ENCODE measurements at regions not wholly inside any gene's neighbourhood (a gene's known extent, or its start where the extent isn't known, plus 50 kb on each side); places are given as distances from the start of the nearest gene placed in this dataset.

DNA sequence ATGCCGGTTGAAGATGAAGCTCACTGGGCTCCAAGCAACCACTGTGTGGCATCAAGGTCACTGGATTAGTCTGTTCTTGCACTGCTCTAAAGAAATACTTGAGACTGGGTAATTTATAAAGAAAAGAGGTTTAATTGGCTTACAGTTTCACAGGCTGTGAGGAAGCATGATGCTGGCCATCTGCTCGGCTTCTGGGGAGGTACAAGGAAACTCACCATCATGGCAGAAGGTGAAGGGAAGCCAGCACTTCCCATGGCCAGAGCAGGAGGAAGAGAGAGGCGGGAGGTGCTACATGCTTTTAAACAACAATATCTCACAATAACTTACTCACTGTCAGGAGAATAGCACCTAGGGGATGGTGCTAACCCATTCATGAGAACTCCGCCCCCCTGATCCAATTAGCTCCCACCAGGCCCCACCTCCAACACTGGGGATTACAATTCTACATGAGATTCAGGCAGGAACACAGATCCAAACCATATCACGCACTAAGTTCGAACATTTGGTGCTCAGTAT, 109.7 kb upstream of the MGAT5 start:
- Histone ChIP-seq H3K36me3 (ENCODE audit: control insufficient read depth, insufficient read depth, low read length) (peaks cover 5% of the 10 kb centered on the region), H3K4me3 (replicated peaks; ENCODE audit: low read depth, low read length) (no peak overlapping the region), H3K27me3 (replicated peaks; ENCODE audit: control insufficient read depth, insufficient read depth, low read length) (no peaks in the 10 kb centered on the region)
- TF ChIP-seq, protein P1, sequence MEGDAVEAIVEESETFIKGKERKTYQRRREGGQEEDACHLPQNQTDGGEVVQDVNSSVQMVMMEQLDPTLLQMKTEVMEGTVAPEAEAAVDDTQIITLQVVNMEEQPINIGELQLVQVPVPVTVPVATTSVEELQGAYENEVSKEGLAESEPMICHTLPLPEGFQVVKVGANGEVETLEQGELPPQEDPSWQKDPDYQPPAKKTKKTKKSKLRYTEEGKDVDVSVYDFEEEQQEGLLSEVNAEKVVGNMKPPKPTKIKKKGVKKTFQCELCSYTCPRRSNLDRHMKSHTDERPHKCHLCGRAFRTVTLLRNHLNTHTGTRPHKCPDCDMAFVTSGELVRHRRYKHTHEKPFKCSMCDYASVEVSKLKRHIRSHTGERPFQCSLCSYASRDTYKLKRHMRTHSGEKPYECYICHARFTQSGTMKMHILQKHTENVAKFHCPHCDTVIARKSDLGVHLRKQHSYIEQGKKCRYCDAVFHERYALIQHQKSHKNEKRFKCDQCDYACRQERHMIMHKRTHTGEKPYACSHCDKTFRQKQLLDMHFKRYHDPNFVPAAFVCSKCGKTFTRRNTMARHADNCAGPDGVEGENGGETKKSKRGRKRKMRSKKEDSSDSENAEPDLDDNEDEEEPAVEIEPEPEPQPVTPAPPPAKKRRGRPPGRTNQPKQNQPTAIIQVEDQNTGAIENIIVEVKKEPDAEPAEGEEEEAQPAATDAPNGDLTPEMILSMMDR (IDR thresholded peaks at IDR 0.05; ENCODE audit: insufficient read depth, low read length, poor library complexity, severe bottlenecking), result no peak
- DNase-seq (ENCODE audit: extremely low read depth, insufficient read length), result no peak

DNA sequence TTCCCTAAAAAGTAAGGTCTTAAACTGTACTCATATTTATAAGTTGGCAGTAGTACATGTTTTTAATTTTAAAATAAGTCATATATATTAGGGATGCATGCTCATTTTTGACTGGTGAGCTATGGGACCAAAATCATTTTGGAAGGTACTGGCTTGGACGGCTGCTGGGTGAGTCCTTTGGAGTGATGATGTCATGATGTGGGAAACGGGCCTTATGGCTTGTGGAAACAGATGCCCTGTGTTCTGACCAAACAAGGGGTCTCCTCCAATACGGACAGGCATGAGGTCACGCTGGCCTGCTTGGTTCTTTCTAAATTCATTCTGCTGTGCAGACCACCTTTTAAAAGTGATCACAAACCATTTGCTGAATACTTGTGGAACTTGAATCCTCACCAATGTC, 109.2 kb upstream of the MGAT5 start:
- TF ChIP-seq, protein P1 (IDR thresholded peaks at IDR 0.05; ENCODE audit: insufficient read depth, low read length, poor library complexity, severe bottlenecking), result no peak

DNA sequence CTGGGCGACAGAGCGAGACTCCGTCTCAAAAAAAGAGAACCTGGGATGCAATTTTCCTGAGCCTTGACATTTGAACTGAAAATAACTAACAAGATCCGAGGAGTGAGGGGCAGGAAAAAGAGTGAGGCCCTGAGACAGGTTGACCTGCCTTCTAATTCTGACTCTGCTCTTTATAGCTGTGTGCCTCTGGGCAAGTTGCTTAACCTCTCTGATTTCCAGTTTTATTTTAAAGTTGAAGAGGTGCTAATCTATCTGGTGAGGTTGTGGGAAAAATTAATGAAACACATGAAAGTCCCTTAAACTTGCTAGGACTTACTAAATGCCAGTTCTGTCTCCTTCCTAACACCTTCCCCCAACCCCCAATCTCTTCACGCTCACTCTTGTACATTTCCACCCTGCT, 108.4 kb upstream of the MGAT5 start:
- DNase-seq (ENCODE audit: extremely low read depth, insufficient read length), result no peak
- Histone ChIP-seq H3K36me3 (ENCODE audit: control insufficient read depth, insufficient read depth, low read length) (peaks cover 2% of the 10 kb centered on the region; the same call in 1 of the 2 replicates), H3K27me3 (replicated peaks; ENCODE audit: control insufficient read depth, insufficient read depth, low read length) (no peaks in the 10 kb centered on the region), H3K4me3 (replicated peaks; ENCODE audit: low read depth, low read length) (no peak overlapping the region)
- TF ChIP-seq, protein P1 (IDR thresholded peaks at IDR 0.05; ENCODE audit: insufficient read depth, low read length, poor library complexity, severe bottlenecking), result no peak

More for the DNA sequence above, 109.2 kb upstream of the MGAT5 start:
- Histone ChIP-seq H3K4me3 (replicated peaks; ENCODE audit: low read depth, low read length) (no peak overlapping the region), H3K36me3 (ENCODE audit: control insufficient read depth, insufficient read depth, low read length) (peaks cover 3% of the 10 kb centered on the region), H3K27me3 (replicated peaks; ENCODE audit: control insufficient read depth, insufficient read depth, low read length) (no peaks in the 10 kb centered on the region)
- no peak for DNase-seq (ENCODE audit: extremely low read depth, insufficient read length)

DNA sequence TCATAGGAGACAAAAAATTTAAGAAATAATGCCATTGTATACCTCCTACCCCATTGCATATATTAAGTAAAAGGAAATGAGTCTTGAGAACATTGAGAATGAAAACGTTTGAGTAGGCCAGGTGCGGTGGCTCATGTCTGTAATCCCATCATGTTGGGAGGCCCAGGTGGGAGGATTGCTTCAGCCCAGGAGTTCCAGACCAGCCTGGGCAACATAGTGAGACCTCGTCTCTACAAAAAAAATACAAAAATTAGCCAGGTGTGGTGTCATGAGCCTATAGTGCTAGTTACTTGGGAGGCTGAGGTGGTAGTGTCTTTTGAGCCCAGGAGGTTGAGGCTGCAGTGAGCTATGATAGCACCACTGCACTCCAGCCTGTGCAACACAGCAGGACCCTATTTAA, 107.7 kb upstream of the MGAT5 start:
- H3K27me3 ChIP-seq (replicated peaks; ENCODE audit: control insufficient read depth, insufficient read depth, low read length), result no peaks in the 10 kb centered on the region
- H3K36me3 ChIP-seq (ENCODE audit: control insufficient read depth, insufficient read depth, low read length), result peaks cover 2% of the 10 kb centered on the region; the same call in 1 of the 2 replicates
- H3K4me3 ChIP-seq (replicated peaks; ENCODE audit: low read depth, low read length), result no peak overlapping the region
- no peak for DNase-seq (ENCODE audit: extremely low read depth, insufficient read length)
- TF ChIP-seq, protein P1 (IDR thresholded peaks at IDR 0.05; ENCODE audit: insufficient read depth, low read length, poor library complexity, severe bottlenecking), result no peak

DNA sequence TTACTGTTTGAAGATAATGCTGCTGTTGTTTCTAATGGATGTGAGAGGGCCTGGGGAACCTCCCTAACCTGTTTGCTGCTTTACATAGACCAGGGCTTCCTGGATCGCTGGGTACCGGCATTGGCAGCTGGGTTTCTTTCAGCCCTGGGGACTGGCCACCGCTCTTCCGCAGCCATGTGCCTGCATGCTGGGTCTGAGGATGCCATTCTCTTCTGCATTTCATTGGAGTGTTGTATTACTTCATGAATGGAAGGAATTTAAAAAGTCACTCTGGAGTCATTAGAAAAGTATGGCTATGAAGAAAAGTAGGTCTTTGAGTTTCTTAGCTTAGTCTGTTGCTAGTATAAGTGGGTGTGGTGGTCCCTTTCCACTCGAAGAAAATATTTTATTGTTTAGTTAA, 107.3 kb upstream of the MGAT5 start:
- no peak for DNase-seq (ENCODE audit: extremely low read depth, insufficient read length)
- TF ChIP-seq, protein P1 (IDR thresholded peaks at IDR 0.05; ENCODE audit: insufficient read depth, low read length, poor library complexity, severe bottlenecking), result no peak
- peaks cover 2% of the 10 kb centered on the region; the same call in 1 of the 2 replicates for H3K36me3 ChIP-seq (ENCODE audit: control insufficient read depth, insufficient read depth, low read length)
- H3K27me3 ChIP-seq (replicated peaks; ENCODE audit: control insufficient read depth, insufficient read depth, low read length), result no peaks in the 10 kb centered on the region
- H3K4me3 ChIP-seq (replicated peaks; ENCODE audit: low read depth, low read length), result no peak overlapping the region

DNA sequence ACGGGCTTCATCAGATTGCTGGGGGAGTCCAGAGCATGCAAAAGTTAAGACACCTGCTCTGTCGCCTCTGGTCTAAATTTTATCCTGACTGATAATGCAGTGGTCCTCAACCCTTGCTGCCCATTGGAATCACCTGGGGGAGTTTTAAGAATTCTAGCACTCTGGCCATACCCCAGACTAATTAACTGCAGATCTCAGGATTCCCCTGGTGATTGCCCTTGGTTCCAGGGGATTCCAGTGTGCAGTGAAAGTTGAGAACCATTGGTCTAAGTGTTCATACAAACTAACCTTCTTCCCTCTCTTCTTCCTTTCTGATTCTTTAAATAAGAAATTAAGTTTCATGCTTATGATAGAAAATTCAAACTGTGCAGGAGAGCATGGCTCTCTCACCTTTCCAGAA, 105.7 kb upstream of the MGAT5 start:
- Histone ChIP-seq H3K4me3 (replicated peaks; ENCODE audit: low read depth, low read length) (no peak overlapping the region), H3K36me3 (ENCODE audit: control insufficient read depth, insufficient read depth, low read length) (no peaks in the 10 kb centered on the region; the same call in none of the 2 replicates), H3K27me3 (replicated peaks; ENCODE audit: control insufficient read depth, insufficient read depth, low read length) (no peaks in the 10 kb centered on the region)
- no peak for DNase-seq (ENCODE audit: extremely low read depth, insufficient read length)
- TF ChIP-seq, protein P1 (IDR thresholded peaks at IDR 0.05; ENCODE audit: insufficient read depth, low read length, poor library complexity, severe bottlenecking), result no peak
